SK-N-SH (cell line): ENCODE measurements at regions not wholly inside any gene's neighbourhood (a gene's known extent, or its start where the extent isn't known, plus 50 kb on each side); places are given as distances from the start of the nearest gene placed in this dataset.

Experiments used
- CTCF ChIA-PET: fragments of 300-600, 350-600 bp; formaldehyde crosslinking; extraction: SDS; loops from one replicate; lab custom pipeline; 2021; lab: Yijun Ruan, JAX
- POLR2A ChIA-PET: fragments of 350-600 bp; sonication (Branson Sonifier 250); formaldehyde crosslinking; extraction: SDS; loops from one replicate; lab custom pipeline; 2020; ENCODE audit warnings: antibody characterized with exemption, inconsistent platforms; lab: Yijun Ruan, JAX
- DNase-seq: peaks from one replicate; pipeline ENCODE4 v3.0.0; 2012
- H2AFZ ChIP-seq: fragments of 200-600 bp; sonication (generic); 2 replicates; pipeline ENCODE4 v1.8.1; 2016; ENCODE audit warnings: antibody characterized with exemption, mild to moderate bottlenecking, low read depth
- H3F3A ChIP-seq: fragments of 200-600 bp; sonication (generic); replicated peaks from 2 replicates; pipeline ENCODE3; 2016; ENCODE audit warnings: antibody characterized with exemption, mild to moderate bottlenecking; ENCODE audit not compliant: insufficient read depth
- H3K27ac ChIP-seq, 2 experiments: fragments of 200-500 bp in 1 of 2; fragments of 200-600 bp in 1 of 2; sonication (Bioruptor generic) in 1 of 2; sonication (generic), shearing (Covaris generic) in 1 of 2; 2 replicates each; pipeline versions ENCODE4 v1.5.1 to v1.6.1; 2014 to 2016; ENCODE audit warnings: low read depth in 2 of 2, inconsistent platforms in 1 of 2, low read length in 1 of 2, mild to moderate bottlenecking in 1 of 2, mixed read lengths in 1 of 2
- H3K27me3 ChIP-seq: fragments of 200-600 bp; sonication (generic), shearing (Covaris generic); 2 replicates; pipeline ENCODE4 v1.6.1; 2016; ENCODE audit warnings: mixed run types; ENCODE audit not compliant: insufficient read depth
- H3K36me3 ChIP-seq, 2 experiments: fragments of 200-500 bp in 1 of 2; fragments of 200-600 bp in 1 of 2; sonication (Bioruptor generic) in 1 of 2; sonication (generic) in 1 of 2; replicated peaks in 1 of 2; 2 replicates each; pipeline versions ENCODE3 to v1.5.1; 2014 to 2016; ENCODE audit warnings: low read length in 1 of 2, mild to moderate bottlenecking in 1 of 2; ENCODE audit not compliant: insufficient read depth in 2 of 2, control insufficient read depth in 1 of 2
- H3K4me1 ChIP-seq, 2 experiments: fragments of 200-500 bp in 1 of 2; fragments of 200-600 bp in 1 of 2; sonication (Bioruptor generic) in 1 of 2; sonication (generic), shearing (Covaris generic) in 1 of 2; 2 replicates each; pipeline versions ENCODE4 v1.5.1 to v1.6.1; 2014 to 2016; ENCODE audit warnings: low read depth in 1 of 2, low read length in 1 of 2, mixed run types in 1 of 2; ENCODE audit not compliant: insufficient read depth in 2 of 2, control insufficient read depth in 1 of 2
- H3K4me2 ChIP-seq: fragments of 200-600 bp; sonication (generic), shearing (Covaris generic); 2 replicates; pipeline ENCODE4 v1.6.1; 2017; ENCODE audit warnings: mixed run types
- H3K4me3 ChIP-seq, 2 experiments: fragments of 200-500 bp in 1 of 2; fragments of 200-600 bp in 1 of 2; sonication (Bioruptor generic) in 1 of 2; sonication (generic), shearing (Covaris generic) in 1 of 2; 2 replicates each; pipeline versions ENCODE4 v1.5.1 to v1.8.1; 2014 to 2016; ENCODE audit warnings: low read depth in 2 of 2, inconsistent platforms in 1 of 2, low read length in 1 of 2, mild to moderate bottlenecking in 1 of 2, mixed read lengths in 1 of 2, moderate library complexity in 1 of 2
- H3K79me2 ChIP-seq: fragments of 200-600 bp; sonication (generic); 2 replicates; pipeline ENCODE4 v1.8.1; 2017; ENCODE audit warnings: mild to moderate bottlenecking; ENCODE audit not compliant: insufficient read depth
- H3K9ac ChIP-seq: fragments of 200-600 bp; sonication (generic); 2 replicates; pipeline ENCODE4 v1.6.1; 2017; ENCODE audit warnings: mixed run types
- H3K9me2 ChIP-seq: fragments of 200-600 bp; sonication (generic); 2 replicates; pipeline ENCODE4 v1.6.1; 2017; ENCODE audit warnings: mixed run types
- H3K9me3 ChIP-seq: fragments of 200-600 bp; sonication (generic); 2 replicates; pipeline ENCODE4 v1.6.1; 2017; ENCODE audit warnings: mixed run types, mild to moderate bottlenecking, moderate library complexity
- H4K20me1 ChIP-seq: fragments of 200-600 bp; sonication (generic); 2 replicates; pipeline ENCODE4 v1.6.1; 2017; ENCODE audit warnings: mild to moderate bottlenecking, mixed run types; ENCODE audit not compliant: insufficient read depth
- CHD2 ChIP-seq: fragments of 150-350 bp; IDR thresholded peaks from 2 replicates; pipeline ENCODE4 v1.6.1; 2018; ENCODE audit warnings: low read length; ENCODE audit not compliant: partially characterized antibody
- ELF1 ChIP-seq: IDR thresholded peaks from 2 replicates; pipeline ENCODE4 v1.4.0; 2012
- FOSL2 ChIP-seq: IDR thresholded peaks from 2 replicates; pipeline ENCODE4 v1.4.0; 2012; ENCODE audit warnings: low read depth, mild to moderate bottlenecking, moderate library complexity, borderline replicate concordance
- MXI1 ChIP-seq: IDR thresholded peaks from 2 replicates; pipeline ENCODE4 v1.6.1; 2012; ENCODE audit warnings: mild to moderate bottlenecking, low read depth, low read length, improper control_type of control experiment
- NRF1 ChIP-seq: IDR thresholded peaks from 2 replicates; pipeline ENCODE4 v1.6.1; 2012; ENCODE audit warnings: low read depth, mild to moderate bottlenecking, low read length
- POLR2AphosphoS5 ChIP-seq: IDR thresholded peaks from 2 replicates; pipeline ENCODE4 v1.6.1; 2012; ENCODE audit warnings: low read depth, low read length
- RFX5 ChIP-seq: IDR thresholded peaks from 2 replicates; pipeline ENCODE4 v1.6.1; 2012; ENCODE audit warnings: mild to moderate bottlenecking, improper control_type of control experiment, low read length
- RXRA ChIP-seq: IDR thresholded peaks from 2 replicates; pipeline ENCODE4 v1.4.0; 2012; ENCODE audit warnings: low read depth, mild to moderate bottlenecking, borderline replicate concordance
- SIN3A ChIP-seq: IDR thresholded peaks from 2 replicates; pipeline ENCODE4 v1.6.1; 2012; ENCODE audit warnings: low read depth, mild to moderate bottlenecking, low read length, moderate library complexity, borderline replicate concordance
- TEAD4 ChIP-seq: IDR thresholded peaks from 2 replicates; pipeline ENCODE4 v1.4.0; 2012; ENCODE audit warnings: mild to moderate bottlenecking, borderline replicate concordance; ENCODE audit not compliant: insufficient read depth
- USF2 ChIP-seq: fragments of 150-350 bp; IDR thresholded peaks from 2 replicates; pipeline ENCODE4 v1.6.1; 2017; ENCODE audit warnings: antibody characterized with exemption, low read length, low read depth, borderline replicate concordance
- WGBS: methylation state at CpG from one replicate; pipeline ENCODE4 v1.1.6; 2017; ENCODE audit warnings: low lambda C conversion rate; 5-methylcytosine and 5-hydroxymethylcytosine counted together
- TF ChIP-seq, protein P1 (sequence below): IDR thresholded peaks from 2 replicates; pipeline ENCODE4 v1.4.0; 2012; ENCODE audit warnings: low read depth

DNA sequence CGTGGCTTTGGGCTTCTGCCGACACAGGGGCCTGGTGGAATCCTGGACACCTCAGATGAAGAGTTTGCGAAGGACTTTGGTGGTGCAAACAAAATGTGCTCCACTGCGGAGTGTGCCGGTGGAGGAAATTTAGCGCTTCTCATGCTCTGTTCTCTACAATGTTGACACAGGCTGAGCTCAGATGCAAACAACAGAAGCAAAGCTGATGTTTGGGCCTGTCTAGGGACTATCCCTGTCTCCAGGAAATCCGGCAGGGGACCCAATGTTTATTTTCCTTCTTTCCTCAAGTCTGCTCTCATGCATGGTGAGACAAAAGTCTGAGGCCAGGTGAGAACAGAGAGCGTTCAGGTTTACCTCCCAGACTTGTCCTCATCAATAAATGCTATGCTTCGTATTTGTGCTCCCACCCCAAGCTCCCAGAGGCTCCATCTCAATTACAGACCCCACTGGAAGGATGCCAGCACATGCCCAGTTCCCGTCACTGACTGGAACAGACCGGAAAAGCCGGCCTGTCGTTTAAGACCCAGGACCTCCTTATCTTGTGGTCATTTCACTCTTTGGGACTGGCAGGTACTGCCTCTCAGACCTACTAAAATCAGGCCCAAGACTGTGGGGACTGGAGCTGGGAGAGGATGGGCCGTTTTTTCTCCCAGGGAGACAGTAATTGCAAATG lies 105.7 kb upstream of the B3GAT1 start:
- POLR2A ChIA-PET: no interaction called here
- Histone ChIP-seq H3K9me3 (no peaks in the 10 kb centered on the region), H3K4me1 (peaks cover 0 to 2% of the 10 kb centered on the region in 2 experiments; a peak in 1 of 4 replicates)
- TF ChIP-seq RXRA: no peak
- TF ChIP-seq, protein P1, sequence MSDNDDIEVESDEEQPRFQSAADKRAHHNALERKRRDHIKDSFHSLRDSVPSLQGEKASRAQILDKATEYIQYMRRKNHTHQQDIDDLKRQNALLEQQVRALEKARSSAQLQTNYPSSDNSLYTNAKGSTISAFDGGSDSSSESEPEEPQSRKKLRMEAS: no peak
- TF ChIP-seq, all 33 proteins: peak for 0
- no peak overlapping the region for H3K27ac ChIP-seq
- H3K9ac ChIP-seq: no peak overlapping the region
- CTCF ChIA-PET: interaction anchor here (1.2 kb wide), 1 partner anchor 117 kb away, joined by 3 read pairs; no protein-coding TSS in a partner anchor
- 51% methylated on average over 14 of the region's 14 CpGs for WGBS
- no peaks in the 10 kb centered on the region for H3K79me2 ChIP-seq
- no peaks in the 10 kb centered on the region for H3K27me3 ChIP-seq
- DNase-seq: no peak
- H2AFZ ChIP-seq: no peak overlapping the region
- H3K4me2 ChIP-seq: no peak overlapping the region
- no peak overlapping the region for H3K4me3 ChIP-seq
- no peaks in the 10 kb centered on the region for H3F3A ChIP-seq
- H3K9me2 ChIP-seq: no peaks in the 10 kb centered on the region
- H4K20me1 ChIP-seq: no peaks in the 10 kb centered on the region
- H3K36me3 ChIP-seq: no peaks in the 10 kb centered on the region

GRCh38 chr11:134517115-134517514 lies 105.1 kb upstream of the B3GAT1 start:
- no peak overlapping the region for H3K4me2 ChIP-seq
- H3K4me1 ChIP-seq: peaks cover 0 to 2% of the 10 kb centered on the region in 2 experiments; a peak in 1 of 4 replicates
- CTCF ChIA-PET: no interaction called here
- H4K20me1 ChIP-seq: no peaks in the 10 kb centered on the region
- no peaks in the 10 kb centered on the region for H3K79me2 ChIP-seq
- H3K27me3 ChIP-seq: no peaks in the 10 kb centered on the region
- no peak overlapping the region for H3K4me3 ChIP-seq
- H3K27ac ChIP-seq: no peak overlapping the region
- no peaks in the 10 kb centered on the region for H3K9me2 ChIP-seq
- TF ChIP-seq ELF1 (no peak), TEAD4 (no peak), POLR2AphosphoS5 (no peak), NRF1 (no peak), MXI1 (no peak)
- WGBS: 54% methylated on average over 6 of the region's 6 CpGs
- H3K9ac ChIP-seq: no peak overlapping the region
- no peaks in the 10 kb centered on the region for H3F3A ChIP-seq
- DNase-seq: no peak
- H2AFZ ChIP-seq: no peak overlapping the region
- no peaks in the 10 kb centered on the region for H3K36me3 ChIP-seq
- POLR2A ChIA-PET: no interaction called here
- H3K9me3 ChIP-seq: no peaks in the 10 kb centered on the region

GRCh38 chr11:134516529-134516928 lies 104.5 kb upstream of the B3GAT1 start:
- no peaks in the 10 kb centered on the region for H3K36me3 ChIP-seq
- no peaks in the 10 kb centered on the region for H3K27me3 ChIP-seq
- H3K9ac ChIP-seq: no peak overlapping the region
- no peaks in the 10 kb centered on the region for H3K9me3 ChIP-seq
- H3K27ac ChIP-seq: no peak overlapping the region
- no peaks in the 10 kb centered on the region for H3K79me2 ChIP-seq
- no peaks in the 10 kb centered on the region for H3K9me2 ChIP-seq
- no peaks in the 10 kb centered on the region for H4K20me1 ChIP-seq
- ChIA-PET CTCF (interaction anchor here (1.4 kb wide), 1 partner anchor 11 kb away, joined by 3 read pairs; no protein-coding TSS in a partner anchor), POLR2A (no interaction called here)
- no peak overlapping the region for H3K4me3 ChIP-seq
- no peak for TF ChIP-seq CHD2
- no peak for TF ChIP-seq TEAD4
- TF ChIP-seq SIN3A: no peak
- no peak for TF ChIP-seq RFX5
- TF ChIP-seq USF2: no peak
- TF ChIP-seq ELF1: no peak
- TF ChIP-seq FOSL2: no peak
- H3K4me2 ChIP-seq: no peak overlapping the region
- no peaks in the 10 kb centered on the region for H3F3A ChIP-seq
- H3K4me1 ChIP-seq: peaks cover 0 to 2% of the 10 kb centered on the region in 2 experiments; a peak in 1 of 4 replicates
- peak; percentile 52 for DNase-seq
- H2AFZ ChIP-seq: no peak overlapping the region
- 64% methylated on average over 8 of the region's 9 CpGs for WGBS
